ENCODE measurements at regions not wholly inside any gene's neighbourhood (a gene's known extent, or its start where the extent isn't known, plus 50 kb on each side); places are given as distances from the start of the nearest gene placed in this dataset.

GRCh38 chr2:128451084-128452023 lies 132.7 kb upstream of the HS6ST1 start:
- TF ChIP-seq CTCF (IDR thresholded peaks at IDR 0.05; ENCODE audit: low read depth, low read length): no peak
- no peak for DNase-seq (ENCODE audit: low read depth in 2 of 2)
- H3K4me3 ChIP-seq (replicated peaks in 1 of 2; ENCODE audit: low read depth in 2 of 2, low read length in 2 of 2): no peak overlapping the region

GRCh38 chr2:128452024-128452411 lies 133.3 kb upstream of the HS6ST1 start:
- no peak for TF ChIP-seq CTCF (IDR thresholded peaks at IDR 0.05; ENCODE audit: low read depth, low read length)
- H3K4me3 ChIP-seq (replicated peaks in 1 of 2; ENCODE audit: low read depth in 2 of 2, low read length in 2 of 2): no peak overlapping the region
- no peak for DNase-seq (ENCODE audit: low read depth in 2 of 2)

GRCh38 chr2:128452536-128453530 lies 134.2 kb upstream of the HS6ST1 start:
- TF ChIP-seq CTCF (IDR thresholded peaks at IDR 0.05; ENCODE audit: low read depth, low read length): no peak
- H3K4me3 ChIP-seq (replicated peaks in 1 of 2; ENCODE audit: low read depth in 2 of 2, low read length in 2 of 2): no peak overlapping the region
- no peak for DNase-seq (ENCODE audit: low read depth in 2 of 2)

- H3K4me3 ChIP-seq (replicated peaks in 1 of 2; ENCODE audit: low read depth in 2 of 2, low read length in 2 of 2): no peak overlapping the region
- DNase-seq (ENCODE audit: low read depth in 2 of 2): no peak
- no peak for TF ChIP-seq CTCF (IDR thresholded peaks at IDR 0.05; ENCODE audit: low read depth, low read length)
These were observed 136.5 kb upstream of the HS6ST1 start for GRCh38 chr2:128454980-128455720.

- TF ChIP-seq CTCF (IDR thresholded peaks at IDR 0.05; ENCODE audit: low read depth, low read length): no peak
- no peak overlapping the region for H3K4me3 ChIP-seq (replicated peaks in 1 of 2; ENCODE audit: low read depth in 2 of 2, low read length in 2 of 2)
- no peak for DNase-seq (ENCODE audit: low read depth in 2 of 2)
These were observed 137.0 kb upstream of the HS6ST1 start for GRCh38 chr2:128455721-128456050.

- no peak for DNase-seq (ENCODE audit: low read depth in 2 of 2)
- no peak for TF ChIP-seq CTCF (IDR thresholded peaks at IDR 0.05; ENCODE audit: low read depth, low read length)
These were observed 137.6 kb upstream of the HS6ST1 start for GRCh38 chr2:128456281-128456680.

More at GRCh38 chr2:128456281-128456680, 137.6 kb upstream of the HS6ST1 start:
- no peak overlapping the region for H3K4me3 ChIP-seq (replicated peaks in 1 of 2; ENCODE audit: low read depth in 2 of 2, low read length in 2 of 2)
